Cardiac septum (tissue), 1 donor: ENCODE measurements at regions not wholly inside any gene's neighbourhood (a gene's known extent, or its start where the extent isn't known, plus 50 kb on each side); places are given as distances from the start of the nearest gene placed in this dataset.

Experiments used
- DNase-seq: peaks from one replicate; pipeline ENCODE4 v3.0.0-alpha.2; 2020; ENCODE audit warnings: low spot score
- intact Hi-C: fragments of 100-400 bp; cut with DNase I; formaldehyde crosslinking; loops from one replicate; pipeline ENCODE4 v1.14.0; 2022
- donor health status: DM: no; HTN: no; CAD: no.

- no peak for DNase-seq
- intact Hi-C loops = no loop called here
Measured at GRCh38 chr18:75504469-75504868, 77.0 kb upstream of the SMIM21 start.

GRCh38 chr18:75503615-75504014 lies 76.1 kb upstream of the SMIM21 start:
- intact Hi-C loops = no loop called here
- DNase-seq = no peak

DNA sequence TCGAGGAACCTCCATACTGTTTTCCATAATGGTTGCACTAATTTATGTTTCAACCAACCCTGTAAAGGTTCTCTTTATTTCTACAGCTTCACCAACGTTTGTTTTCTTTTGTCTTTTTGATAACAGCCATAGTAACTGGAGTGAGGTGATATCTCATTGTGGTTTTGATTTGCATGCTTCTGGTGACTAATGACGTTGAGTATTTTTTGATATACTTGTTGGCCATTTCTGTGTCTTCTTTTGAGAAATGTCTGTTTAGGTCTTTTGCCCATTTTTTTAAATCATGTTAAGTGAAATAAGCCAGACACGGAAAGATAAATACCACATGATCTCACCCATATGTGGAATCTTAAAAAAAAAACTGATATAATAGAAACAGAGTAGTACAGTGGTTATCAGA lies 74.8 kb upstream of the SMIM21 start:
- intact Hi-C loops = no loop called here
- no peak for DNase-seq

GRCh38 chr18:75500545-75500944 lies 73.0 kb upstream of the SMIM21 start:
- DNase-seq = no peak
- intact Hi-C loops = no loop called here

GRCh38 chr18:75497576-75498235 lies 70.2 kb upstream of the SMIM21 start:
- no peak for DNase-seq

GRCh38 chr18:75496151-75496550 lies 68.6 kb upstream of the SMIM21 start:
- DNase-seq = no peak
- intact Hi-C loops = no loop called here

More at GRCh38 chr18:75497576-75498235, 70.2 kb upstream of the SMIM21 start:
- intact Hi-C loops = no loop called here

GRCh38 chr18:75492852-75493251 lies 65.3 kb upstream of the SMIM21 start:
- intact Hi-C loops = no loop called here
- no peak for DNase-seq

DNA sequence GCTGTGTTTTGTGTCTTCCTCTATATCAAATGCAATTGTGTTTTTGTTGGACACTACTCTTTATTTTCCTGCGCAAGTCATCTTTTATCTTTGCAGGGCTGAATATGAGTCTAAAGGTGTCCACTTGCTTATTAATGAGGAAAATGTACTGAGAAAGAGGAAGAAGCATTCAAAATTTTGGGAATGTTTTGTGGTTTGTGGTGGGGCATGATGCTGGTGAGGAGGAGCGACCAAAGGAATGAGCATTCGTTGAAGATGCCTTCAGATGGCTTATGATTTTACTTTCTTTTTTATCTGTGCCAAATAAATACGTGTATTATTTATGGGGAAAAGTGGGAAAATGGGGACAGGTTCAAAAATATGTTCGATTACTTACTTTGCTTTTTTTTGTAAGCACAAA lies 63.9 kb upstream of the SMIM21 start:
- intact Hi-C loops = no loop called here
- DNase-seq = no peak

- intact Hi-C loops = no loop called here
- no peak for DNase-seq
Measured at GRCh38 chr18:75489493-75490190, 62.1 kb upstream of the SMIM21 start.

DNA sequence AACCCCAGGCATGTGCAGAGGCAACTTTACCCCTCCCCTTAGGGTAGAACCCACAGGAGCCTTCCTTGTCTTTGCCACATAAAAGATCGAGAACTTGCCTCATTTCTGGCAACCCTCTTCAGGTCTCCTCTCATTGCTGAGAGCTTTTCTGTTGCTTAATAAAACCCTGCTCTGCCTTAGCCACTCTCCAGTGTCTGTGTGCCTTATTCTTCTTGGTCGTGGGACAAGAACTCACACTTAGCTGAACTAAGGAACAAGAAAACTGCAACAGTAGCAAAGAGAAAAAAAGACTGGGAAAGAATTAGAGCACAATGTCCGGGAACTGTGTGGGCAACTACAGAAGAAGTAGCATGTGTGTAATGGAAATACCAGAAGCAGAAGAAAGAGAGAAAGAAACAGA lies 56.2 kb upstream of the SMIM21 start:
- intact Hi-C loops = no loop called here
- DNase-seq = no peak

- DNase-seq = no peak
- intact Hi-C loops = no loop called here
Measured at GRCh38 chr18:75482880-75483279, 55.4 kb upstream of the SMIM21 start.

- DNase-seq = no peak
- intact Hi-C loops = no loop called here
Measured at GRCh38 chr18:75480487-75480886, 53.0 kb upstream of the SMIM21 start.

- no peak for DNase-seq
- intact Hi-C loops = loop anchor here (5.0 to 10.0 kb wide), 2 partner anchors 274 to 827 kb away; partner anchors contain the start of gene PTGR3
Measured at GRCh38 chr18:75478996-75479880, 51.7 kb upstream of the SMIM21 start.

DNA sequence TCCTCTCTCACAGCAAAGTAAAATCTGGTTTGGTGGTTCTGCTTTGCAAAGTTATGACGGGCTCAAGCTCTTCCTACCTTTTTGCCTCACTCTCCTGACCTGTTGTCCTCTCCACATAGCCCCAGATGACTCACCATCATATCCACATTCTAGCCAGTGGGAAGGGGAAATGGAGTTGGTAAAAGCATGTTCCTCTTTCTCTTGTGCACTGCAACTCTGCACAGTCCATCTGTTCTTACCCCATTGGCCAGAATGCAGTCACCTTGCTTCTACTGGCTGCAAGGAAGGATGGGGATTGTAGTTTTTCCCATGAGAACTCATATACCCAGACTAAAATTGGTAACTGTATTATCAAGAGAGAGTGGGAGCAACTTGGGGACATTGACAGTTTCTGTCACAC lies 50.4 kb upstream of the SMIM21 start:
- intact Hi-C loops = loop anchor here (5.0 to 10.0 kb wide), 2 partner anchors 273 to 826 kb away; partner anchors contain the start of gene PTGR3
- DNase-seq = no peak
